ENCODE measurements at regions not wholly inside any gene's neighbourhood (a gene's known extent, or its start where the extent isn't known, plus 50 kb on each side); places are given as distances from the start of the nearest gene placed in this dataset.

- TF ChIP-seq ZNF184 (CRISPR knock-in tag; IDR thresholded peaks at IDR 0.05) (no peak), EP300 (IDR thresholded peaks at IDR 0.05; ENCODE audit: low read length) (no peak), ZFP91 (CRISPR knock-in tag; IDR thresholded peaks at IDR 0.05) (no peak), CTCF (IDR thresholded peaks at IDR 0.05 in 2 of 3, conservative IDR thresholded peaks at IDR 0.05 in 1 of 3; ENCODE audit: insufficient read depth in 2 of 3, low read depth in 1 of 3, low read length in 3 of 3) (no peak)
Observed at GRCh38 chr6:154888421-154889295, 106.5 kb upstream of the TIAM2 start.

All from K562 (cell line).